ENCODE measurements at regions not wholly inside any gene's neighbourhood (a gene's known extent, or its start where the extent isn't known, plus 50 kb on each side); places are given as distances from the start of the nearest gene placed in this dataset.
"Not testable (repeated sequence)": the region's sequence is repeated elsewhere in the genome, so short reads cannot be mapped to it uniquely, and the experiment has no call there.

GRCh38 chr2:62321380-62322289, 125.7 kb downstream of the B3GNT2 start:
- no peak for DNase-seq (ENCODE audit: low read depth in 2 of 2)
- H3K4me3 ChIP-seq (replicated peaks in 1 of 2; ENCODE audit: low read depth in 2 of 2, low read length in 2 of 2) = no peak overlapping the region
- no peak for TF ChIP-seq CTCF (IDR thresholded peaks at IDR 0.05; ENCODE audit: low read depth, low read length)

DNA sequence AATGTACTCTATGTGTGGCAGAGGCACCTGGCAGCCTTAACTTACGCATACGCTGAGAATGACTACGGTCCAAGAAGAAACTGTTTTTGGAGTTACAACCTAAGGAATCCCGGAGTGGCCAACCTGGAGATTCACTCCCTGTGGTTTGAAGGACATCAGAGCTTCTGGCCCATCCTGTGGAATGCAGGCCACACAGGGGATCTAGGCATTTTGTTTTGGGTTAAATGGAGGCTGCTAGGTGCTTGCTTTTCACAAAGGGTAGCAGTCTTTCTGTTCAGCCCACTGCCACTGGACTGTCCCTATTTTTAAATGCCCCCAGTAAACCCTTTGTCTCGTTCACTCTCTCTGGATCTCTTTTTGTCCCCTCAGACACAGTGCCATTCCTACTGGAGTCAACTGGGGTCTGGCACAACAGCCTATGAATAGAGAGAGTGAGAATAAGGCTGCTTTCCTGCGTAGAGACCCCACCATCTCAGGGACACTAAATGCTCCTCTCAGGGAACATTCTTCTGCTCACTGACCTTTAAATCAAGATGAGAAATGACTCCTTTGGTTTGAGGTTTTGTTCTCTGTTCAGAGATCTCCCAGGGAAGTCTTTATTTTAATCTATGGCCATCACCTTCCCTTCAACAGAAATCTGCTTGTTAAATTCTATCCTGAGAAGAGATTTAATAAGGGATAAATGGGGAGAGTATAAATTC, 124.9 kb downstream of the B3GNT2 start:
- no peak for TF ChIP-seq CTCF (IDR thresholded peaks at IDR 0.05; ENCODE audit: low read depth, low read length)
- DNase-seq (ENCODE audit: low read depth in 2 of 2) = no peak
- H3K4me3 ChIP-seq (replicated peaks in 1 of 2; ENCODE audit: low read depth in 2 of 2, low read length in 2 of 2) = no peak overlapping the region

DNA sequence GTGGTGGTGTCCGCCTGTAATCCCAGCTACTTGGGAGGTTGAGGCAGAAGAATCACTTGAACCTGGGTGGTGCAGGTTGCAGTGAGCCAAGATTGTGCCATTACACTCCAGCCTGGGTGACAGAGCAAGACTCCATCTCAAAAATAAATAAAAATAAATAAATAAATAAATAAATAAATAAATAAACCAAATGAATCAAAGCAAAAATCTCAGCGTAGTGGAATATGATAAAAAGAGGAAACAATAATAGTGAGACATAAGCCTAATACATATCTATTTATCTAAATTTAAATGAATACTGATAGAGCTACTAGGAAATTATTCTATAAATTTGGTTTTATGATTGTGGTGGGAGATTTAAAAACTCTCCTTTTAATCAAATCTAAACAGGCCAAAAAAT, 124.2 kb downstream of the B3GNT2 start:
- not testable (repeated sequence) for H3K4me3 ChIP-seq (replicated peaks in 1 of 2; ENCODE audit: low read depth in 2 of 2, low read length in 2 of 2); DNase-seq (ENCODE audit: low read depth in 2 of 2)

DNA sequence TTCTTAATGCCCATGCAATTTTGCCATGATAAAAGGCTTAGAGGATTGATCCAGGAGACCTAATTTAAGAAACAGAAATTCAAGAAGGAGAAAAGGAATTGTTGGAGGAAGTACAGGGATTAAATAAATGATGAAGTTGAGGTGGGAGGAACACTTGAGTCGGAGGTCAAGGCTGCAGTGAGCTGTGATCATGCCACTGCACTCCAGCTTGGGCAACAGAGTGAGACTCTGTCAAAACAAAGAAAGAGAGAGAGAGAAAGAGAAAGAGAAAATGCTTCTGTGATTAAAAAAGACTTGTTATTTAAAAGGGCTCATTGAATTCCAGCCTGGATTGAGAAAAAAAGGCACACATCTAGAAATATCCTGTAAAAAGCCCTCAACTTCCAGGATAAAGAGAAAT, 123.2 kb downstream of the B3GNT2 start:
- no peak for DNase-seq (ENCODE audit: low read depth in 2 of 2)
- H3K4me3 ChIP-seq (replicated peaks in 1 of 2; ENCODE audit: low read depth in 2 of 2, low read length in 2 of 2) = no peak overlapping the region
- no peak for TF ChIP-seq CTCF (IDR thresholded peaks at IDR 0.05; ENCODE audit: low read depth, low read length)

- no peak for TF ChIP-seq CTCF (IDR thresholded peaks at IDR 0.05; ENCODE audit: low read depth, low read length)
- no peak overlapping the region for H3K4me3 ChIP-seq (replicated peaks in 1 of 2; ENCODE audit: low read depth in 2 of 2, low read length in 2 of 2)
- DNase-seq (ENCODE audit: low read depth in 2 of 2) = no peak
These were observed 119.6 kb downstream of the B3GNT2 start for GRCh38 chr2:62315476-62315875.

- H3K4me3 ChIP-seq (replicated peaks in 1 of 2; ENCODE audit: low read depth in 2 of 2, low read length in 2 of 2) = no peak overlapping the region
These were observed 118.4 kb downstream of the B3GNT2 start for GRCh38 chr2:62314291-62314690.

More at GRCh38 chr2:62314291-62314690, 118.4 kb downstream of the B3GNT2 start:
- no peak for DNase-seq (ENCODE audit: low read depth in 2 of 2)
- no peak for TF ChIP-seq CTCF (IDR thresholded peaks at IDR 0.05; ENCODE audit: low read depth, low read length)

Data from cardiac fibroblast (primary cell).